HUES6 (cell line): ENCODE measurements at regions not wholly inside any gene's neighbourhood (a gene's known extent, or its start where the extent isn't known, plus 50 kb on each side); places are given as distances from the start of the nearest gene placed in this dataset.

ENCODE experiments used
- H3K27ac ChIP-seq: 2 replicates; pipeline ENCODE4 v1.7.0; 2013; ENCODE audit warnings: low read depth, mild to moderate bottlenecking, low read length, inconsistent platforms
- H3K27me3 ChIP-seq: 2 replicates; pipeline ENCODE4 v1.6.1; 2013; ENCODE audit warnings: low read length; ENCODE audit not compliant: control insufficient read depth, insufficient read depth
- H3K36me3 ChIP-seq: 2 replicates; pipeline ENCODE4 v1.6.1; 2013; ENCODE audit warnings: low read length; ENCODE audit not compliant: control insufficient read depth, insufficient read depth
- H3K4me1 ChIP-seq: 2 replicates; pipeline ENCODE4 v1.6.1; 2013; ENCODE audit warnings: low read length; ENCODE audit not compliant: control insufficient read depth, insufficient read depth
- H3K4me3 ChIP-seq: 2 replicates; pipeline ENCODE4 v1.5.1; 2013; ENCODE audit warnings: low read depth, low read length
- H3K9ac ChIP-seq: one replicate; pipeline ENCODE4 v1.6.1; 2013; ENCODE audit warnings: mild to moderate bottlenecking, low read length
- H3K9me3 ChIP-seq: 2 replicates; pipeline ENCODE4 v1.6.1; 2013; ENCODE audit warnings: low read depth, low read length; ENCODE audit not compliant: control insufficient read depth, insufficient read depth

- Histone ChIP-seq H3K9me3 (no peaks in the 10 kb centered on the region), H3K9ac (no peak overlapping the region), H3K36me3 (no peaks in the 10 kb centered on the region), H3K4me1 (peaks cover 12% of the 10 kb centered on the region), H3K27ac (no peak overlapping the region), H3K27me3 (no peaks in the 10 kb centered on the region), H3K4me3 (no peak overlapping the region)
Measured at GRCh38 chr18:67269206-67269605, 247.3 kb downstream of the DSEL start.

GRCh38 chr18:67268530-67268929 is 248.0 kb downstream of the DSEL start:
- H3K9me3 ChIP-seq = no peaks in the 10 kb centered on the region
- H3K9ac ChIP-seq = no peak overlapping the region
- H3K36me3 ChIP-seq = no peaks in the 10 kb centered on the region
- H3K4me1 ChIP-seq = peaks cover 12% of the 10 kb centered on the region
- no peak overlapping the region for H3K27ac ChIP-seq
- H3K4me3 ChIP-seq = no peak overlapping the region
- H3K27me3 ChIP-seq = no peaks in the 10 kb centered on the region

- H3K9me3 ChIP-seq = no peaks in the 10 kb centered on the region
- no peak overlapping the region for H3K4me3 ChIP-seq
- no peaks in the 10 kb centered on the region for H3K27me3 ChIP-seq
- no peak overlapping the region for H3K27ac ChIP-seq
- no peak overlapping the region for H3K9ac ChIP-seq
- H3K4me1 ChIP-seq = peaks cover 16% of the 10 kb centered on the region
- no peaks in the 10 kb centered on the region for H3K36me3 ChIP-seq
Measured at GRCh38 chr18:67266246-67267237, 250.0 kb downstream of the DSEL start.

GRCh38 chr18:67265464-67266245 is 250.9 kb downstream of the DSEL start:
- Histone ChIP-seq H3K27me3 (no peaks in the 10 kb centered on the region), H3K27ac (no peak overlapping the region), H3K4me1 (peaks cover 16% of the 10 kb centered on the region), H3K36me3 (no peaks in the 10 kb centered on the region), H3K9ac (no peak overlapping the region), H3K4me3 (no peak overlapping the region), H3K9me3 (no peaks in the 10 kb centered on the region)

- Histone ChIP-seq H3K36me3 (no peaks in the 10 kb centered on the region), H3K4me3 (no peak overlapping the region), H3K27ac (no peak overlapping the region), H3K9ac (no peak overlapping the region), H3K4me1 (peaks cover 15% of the 10 kb centered on the region), H3K9me3 (no peaks in the 10 kb centered on the region), H3K27me3 (no peaks in the 10 kb centered on the region)
Measured at GRCh38 chr18:67261931-67262552, 254.5 kb downstream of the DSEL start.

- Histone ChIP-seq H3K9me3 (no peaks in the 10 kb centered on the region), H3K4me1 (peaks cover 8% of the 10 kb centered on the region; the same call in 1 of the 2 replicates), H3K27me3 (no peaks in the 10 kb centered on the region), H3K4me3 (no peak overlapping the region), H3K27ac (no peak overlapping the region), H3K36me3 (no peaks in the 10 kb centered on the region), H3K9ac (no peak overlapping the region)
Measured at GRCh38 chr18:67260841-67261240, 255.7 kb downstream of the DSEL start.

GRCh38 chr18:67250776-67251424 is 265.6 kb downstream of the DSEL start:
- Histone ChIP-seq H3K27me3 (no peaks in the 10 kb centered on the region), H3K9ac (no peak overlapping the region), H3K36me3 (no peaks in the 10 kb centered on the region), H3K9me3 (no peaks in the 10 kb centered on the region), H3K27ac (no peak overlapping the region), H3K4me3 (no peak overlapping the region), H3K4me1 (no peaks in the 10 kb centered on the region)

GRCh38 chr18:67243799-67244587 is 272.5 kb downstream of the DSEL start:
- Histone ChIP-seq H3K4me3 (no peak overlapping the region), H3K4me1 (no peaks in the 10 kb centered on the region), H3K27ac (no peak overlapping the region), H3K27me3 (no peaks in the 10 kb centered on the region), H3K36me3 (no peaks in the 10 kb centered on the region), H3K9ac (no peak overlapping the region), H3K9me3 (no peaks in the 10 kb centered on the region)

- H3K27me3 ChIP-seq = no peaks in the 10 kb centered on the region
- no peaks in the 10 kb centered on the region for H3K9me3 ChIP-seq
- H3K4me1 ChIP-seq = no peaks in the 10 kb centered on the region
- H3K4me3 ChIP-seq = no peak overlapping the region
- no peak overlapping the region for H3K27ac ChIP-seq
- no peak overlapping the region for H3K9ac ChIP-seq
- H3K36me3 ChIP-seq = no peaks in the 10 kb centered on the region
Measured at GRCh38 chr18:67242001-67242400, 274.5 kb downstream of the DSEL start.

GRCh38 chr18:67241299-67241698 is 275.2 kb downstream of the DSEL start:
- Histone ChIP-seq H3K4me1 (no peaks in the 10 kb centered on the region), H3K4me3 (no peak overlapping the region), H3K36me3 (no peaks in the 10 kb centered on the region), H3K9ac (no peak overlapping the region), H3K27ac (no peak overlapping the region), H3K27me3 (no peaks in the 10 kb centered on the region), H3K9me3 (no peaks in the 10 kb centered on the region)
